ENCODE measurements at regions not wholly inside any gene's neighbourhood (a gene's known extent, or its start where the extent isn't known, plus 50 kb on each side); places are given as distances from the start of the nearest gene placed in this dataset.

GRCh38 chr11:127711748-127712147 is 711.2 kb upstream of the KIRREL3 start:
- CTCF ChIA-PET = interaction anchor here (1.4 kb wide), 1 partner anchor 132 kb away, joined by 3 read pairs; no protein-coding TSS in a partner anchor
- TF ChIP-seq MXI1 (IDR thresholded peaks at IDR 0.05; ENCODE audit: low read depth, low read length) (no peak), FOSL2 (IDR thresholded peaks at IDR 0.05; ENCODE audit: borderline replicate concordance, low read depth) (no peak), IRF3 (IDR thresholded peaks at IDR 0.05; ENCODE audit: low read depth, low read length) (no peak), TCF12 (IDR thresholded peaks at IDR 0.05) (no peak), EP300 (IDR thresholded peaks at IDR 0.05; ENCODE audit: borderline replicate concordance in 1 of 2, low read depth in 1 of 2, low read length in 1 of 2) (no peak), POLR2AphosphoS5 (IDR thresholded peaks at IDR 0.05; ENCODE audit: low read depth, low read length) (no peak), SMC3 (IDR thresholded peaks at IDR 0.05; ENCODE audit: low read depth, low read length) (no peak), CTCF (IDR thresholded peaks at IDR 0.05) (no peak)
- TF ChIP-seq, protein P1, sequence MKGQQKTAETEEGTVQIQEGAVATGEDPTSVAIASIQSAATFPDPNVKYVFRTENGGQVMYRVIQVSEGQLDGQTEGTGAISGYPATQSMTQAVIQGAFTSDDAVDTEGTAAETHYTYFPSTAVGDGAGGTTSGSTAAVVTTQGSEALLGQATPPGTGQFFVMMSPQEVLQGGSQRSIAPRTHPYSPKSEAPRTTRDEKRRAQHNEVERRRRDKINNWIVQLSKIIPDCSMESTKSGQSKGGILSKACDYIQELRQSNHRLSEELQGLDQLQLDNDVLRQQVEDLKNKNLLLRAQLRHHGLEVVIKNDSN (IDR thresholded peaks at IDR 0.05; ENCODE audit: borderline replicate concordance, low read depth) = no peak
- H3K4me3 ChIP-seq (ENCODE audit: low read depth in 2 of 2, low read length in 1 of 2) = no peak overlapping the region
- H3K9me3 ChIP-seq = no peaks in the 10 kb centered on the region
- H4K20me1 ChIP-seq (ENCODE audit: insufficient read depth) = no peaks in the 10 kb centered on the region
- H3K4me2 ChIP-seq = no peak overlapping the region
- no peaks in the 10 kb centered on the region for H3K79me2 ChIP-seq (ENCODE audit: insufficient read depth)
- POLR2A ChIA-PET = no interaction called here
- H3K27ac ChIP-seq (ENCODE audit: low read depth in 2 of 2, low read length in 1 of 2) = no peak overlapping the region
- no peaks in the 10 kb centered on the region for H3F3A ChIP-seq (replicated peaks; ENCODE audit: insufficient read depth)
- no peak for DNase-seq
- WGBS (ENCODE audit: low lambda C conversion rate) = 48% methylated on average over 6 of the region's 6 CpGs
- H3K36me3 ChIP-seq (replicated peaks in 1 of 2; ENCODE audit: control insufficient read depth in 1 of 2, insufficient read depth in 2 of 2, low read length in 1 of 2) = no peaks in the 10 kb centered on the region
- no peak overlapping the region for H3K9ac ChIP-seq
- H3K4me1 ChIP-seq (ENCODE audit: control insufficient read depth in 1 of 2, insufficient read depth in 2 of 2, low read depth in 1 of 2, low read length in 1 of 2) = no peaks in the 10 kb centered on the region
- H3K9me2 ChIP-seq = no peaks in the 10 kb centered on the region
- H3K27me3 ChIP-seq (ENCODE audit: insufficient read depth) = no peaks in the 10 kb centered on the region
- H2AFZ ChIP-seq (ENCODE audit: low read depth) = no peak overlapping the region

DNA sequence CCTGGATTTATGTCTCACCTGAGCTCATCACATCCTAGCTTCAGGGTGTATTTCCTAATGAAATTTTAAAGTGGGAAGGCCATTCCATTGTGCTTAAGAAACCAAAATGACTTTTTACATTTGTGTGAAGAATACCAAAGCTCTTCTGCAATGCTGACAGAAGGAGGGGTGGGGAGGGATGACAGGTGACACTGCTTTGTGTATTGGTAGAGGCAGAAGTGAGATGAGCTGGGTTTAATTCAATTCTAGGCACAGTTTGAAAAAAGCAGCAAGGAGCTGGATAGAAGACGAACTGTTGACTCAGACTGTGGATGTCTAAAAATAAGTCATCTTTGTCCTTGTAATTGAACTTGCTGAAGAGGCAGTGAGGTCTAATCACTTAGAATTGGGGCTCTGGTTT is 710.3 kb upstream of the KIRREL3 start:
- POLR2A ChIA-PET = no interaction called here
- H3K27me3 ChIP-seq (ENCODE audit: insufficient read depth) = no peaks in the 10 kb centered on the region
- DNase-seq = no peak
- CTCF ChIA-PET = interaction anchor here (0.6 to 0.7 kb wide), 2 partner anchors 72 to 694 kb away, joined by 3 read pairs; no protein-coding TSS in a partner anchor
- H4K20me1 ChIP-seq (ENCODE audit: insufficient read depth) = no peaks in the 10 kb centered on the region
- H3K9me3 ChIP-seq = no peaks in the 10 kb centered on the region
- TF ChIP-seq EP300 (IDR thresholded peaks at IDR 0.05; ENCODE audit: borderline replicate concordance in 1 of 2, low read depth in 1 of 2, low read length in 1 of 2) (no peak), SIN3A (IDR thresholded peaks at IDR 0.05; ENCODE audit: borderline replicate concordance, low read depth, low read length) (no peak), USF2 (IDR thresholded peaks at IDR 0.05; ENCODE audit: borderline replicate concordance, low read depth, low read length) (no peak), GABPA (IDR thresholded peaks at IDR 0.05; ENCODE audit: low read depth) (no peak)
- TF ChIP-seq, protein P2, sequence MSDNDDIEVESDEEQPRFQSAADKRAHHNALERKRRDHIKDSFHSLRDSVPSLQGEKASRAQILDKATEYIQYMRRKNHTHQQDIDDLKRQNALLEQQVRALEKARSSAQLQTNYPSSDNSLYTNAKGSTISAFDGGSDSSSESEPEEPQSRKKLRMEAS (IDR thresholded peaks at IDR 0.05; ENCODE audit: low read depth) = no peak
- WGBS (ENCODE audit: low lambda C conversion rate) = 5% methylated on average over 1 of the region's 1 CpG
- no peaks in the 10 kb centered on the region for H3K79me2 ChIP-seq (ENCODE audit: insufficient read depth)
- no peak overlapping the region for H2AFZ ChIP-seq (ENCODE audit: low read depth)
- no peaks in the 10 kb centered on the region for H3F3A ChIP-seq (replicated peaks; ENCODE audit: insufficient read depth)
- H3K4me3 ChIP-seq (ENCODE audit: low read depth in 2 of 2, low read length in 1 of 2) = no peak overlapping the region
- no peaks in the 10 kb centered on the region for H3K9me2 ChIP-seq
- no peaks in the 10 kb centered on the region for H3K4me1 ChIP-seq (ENCODE audit: control insufficient read depth in 1 of 2, insufficient read depth in 2 of 2, low read depth in 1 of 2, low read length in 1 of 2)
- no peak overlapping the region for H3K9ac ChIP-seq
- no peak overlapping the region for H3K27ac ChIP-seq (ENCODE audit: low read depth in 2 of 2, low read length in 1 of 2)
- H3K4me2 ChIP-seq = no peak overlapping the region
- H3K36me3 ChIP-seq (replicated peaks in 1 of 2; ENCODE audit: control insufficient read depth in 1 of 2, insufficient read depth in 2 of 2, low read length in 1 of 2) = no peaks in the 10 kb centered on the region

Measured in SK-N-SH (cell line).